Astrocyte (in vitro differentiated cells and primary cell): ENCODE measurements at regions not wholly inside any gene's neighbourhood (a gene's known extent, or its start where the extent isn't known, plus 50 kb on each side); places are given as distances from the start of the nearest gene placed in this dataset.

Source experiments
- CTCF ChIP-seq: IDR thresholded peaks from 2 replicates; pipeline ENCODE4 v1.5.1; 2011; ENCODE audit warnings: low read depth, mild to moderate bottlenecking, inconsistent platforms, low read length, moderate library complexity; ENCODE audit not compliant: insufficient read depth
- EZH2 ChIP-seq: IDR thresholded peaks from 2 replicates; pipeline ENCODE4 v1.6.1; 2012; ENCODE audit warnings: mild to moderate bottlenecking, low read length, inconsistent platforms; ENCODE audit not compliant: insufficient read depth

GRCh38 chr6:134731615-134732014 lies 218.3 kb downstream of the ALDH8A1 start:
- TF ChIP-seq CTCF (no peak), EZH2 (no peak)
